PC-3 (cell line): ENCODE measurements at regions not wholly inside any gene's neighbourhood (a gene's known extent, or its start where the extent isn't known, plus 50 kb on each side); places are given as distances from the start of the nearest gene placed in this dataset.

Experiments used
- CTCF ChIP-seq: fragments of 300-600 bp; sonication (generic); conservative IDR thresholded peaks from 2 replicates; pipeline ENCODE4 v1.5.1; 2017; ENCODE audit warnings: antibody characterized with exemption, low read depth, mild to moderate bottlenecking, low read length
- EZH2 ChIP-seq: fragments of 300-600 bp; sonication (generic); IDR thresholded peaks from one replicate; pipeline ENCODE4 v1.6.1; 2017; ENCODE audit warnings: antibody characterized with exemption, mild to moderate bottlenecking, low read length; ENCODE audit not compliant: unreplicated experiment
- EZH2phosphoT487 ChIP-seq: fragments of 300-600 bp; sonication (generic); IDR thresholded peaks from 2 replicates; pipeline ENCODE4 v1.6.1; 2018; ENCODE audit warnings: mild to moderate bottlenecking, antibody characterized with exemption, low read length, borderline replicate concordance

DNA sequence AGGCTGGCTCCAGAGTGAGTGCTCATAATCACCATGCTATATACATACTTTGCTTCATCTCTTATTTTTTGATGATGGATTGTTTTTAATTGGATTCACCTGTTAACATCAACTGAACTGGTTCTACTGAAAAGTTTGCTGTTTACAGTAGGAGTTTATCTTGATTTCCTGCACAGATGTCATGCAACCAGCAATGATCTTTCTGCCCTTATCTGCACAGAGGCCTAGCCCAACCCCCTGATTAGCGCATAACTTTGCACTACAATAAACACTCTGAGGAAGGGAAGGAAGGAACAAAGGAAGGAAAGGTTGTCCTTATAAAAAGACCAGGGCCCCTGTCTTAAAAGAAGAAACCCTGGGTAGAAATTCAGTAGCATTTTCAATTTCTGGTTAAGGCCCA, 152.9 kb downstream of the RGS9 start:
- TF ChIP-seq CTCF (no peak), EZH2 (no peak), EZH2phosphoT487 (no peak)
